Lower leg skin (tissue), 4 donors: ENCODE measurements at regions not wholly inside any gene's neighbourhood (a gene's known extent, or its start where the extent isn't known, plus 50 kb on each side); places are given as distances from the start of the nearest gene placed in this dataset.

Source experiments
- DNase-seq, 2 donors: peaks; one replicate each; pipeline ENCODE4 v3.0.0-alpha.2; 2019; ENCODE audit warnings: low spot score in 2 of 2
- H3K4me3 ChIP-seq: fragments of 200-600 bp; sonication (generic); 2 replicates; pipeline ENCODE4 v1.5.1; 2017; ENCODE audit warnings: mild to moderate bottlenecking, low read depth; ENCODE audit not compliant: poor library complexity, severe bottlenecking
- CTCF ChIP-seq, 3 donors: fragments of 450-650 bp; IDR thresholded peaks; one replicate each; pipeline ENCODE4 v1.5.1; 2016; ENCODE audit warnings: antibody characterized with exemption in 3 of 3, mild to moderate bottlenecking in 3 of 3, moderate library complexity in 2 of 3
- POLR2A ChIP-seq, 2 donors: fragments of 450-650 bp; IDR thresholded peaks; one replicate each; pipeline ENCODE4 v1.6.1; 2016 to 2017; ENCODE audit warnings: antibody characterized with exemption in 2 of 2, mild to moderate bottlenecking in 1 of 2, moderate library complexity in 1 of 2
- WGBS, 2 donors: methylation state at CpG; one replicate each; pipeline ENCODE4 v1.1.5; 2018; 5-methylcytosine and 5-hydroxymethylcytosine counted together
- intact Hi-C: fragments of 100-400 bp; cut with DNase I; formaldehyde crosslinking; loops from one replicate; pipeline ENCODE4 v1.15.0; 2023; ENCODE audit warnings: low total_unique reads

GRCh38 chr22:27378311-27378800 is 423.2 kb downstream of the MN1 start:
- H3K4me3 ChIP-seq, result no peak overlapping the region
- DNase-seq, result no peak
- TF ChIP-seq POLR2A (IDR thresholded peaks at IDR 0.05), result no peak
- no peak for TF ChIP-seq CTCF (IDR thresholded peaks at IDR 0.05)
- intact Hi-C loops, result no loop called here
- WGBS, 2 donors, result 56 to 71% methylated on average over 13 of the region's 13 CpGs

- TF ChIP-seq POLR2A (IDR thresholded peaks at IDR 0.05) (no peak), CTCF (IDR thresholded peaks at IDR 0.05) (no peak)
- WGBS, 2 donors, result 77 to 86% methylated on average over 4 of the region's 4 CpGs
- intact Hi-C loops, result no loop called here
- no peak overlapping the region for H3K4me3 ChIP-seq
- DNase-seq, result no peak
Measured at GRCh38 chr22:27378995-27379394, 422.6 kb downstream of the MN1 start.

- 65 to 66% methylated on average over 16 of the region's 16 CpGs for WGBS, 2 donors
- TF ChIP-seq POLR2A (IDR thresholded peaks at IDR 0.05) (no peak), CTCF (IDR thresholded peaks at IDR 0.05) (no peak)
- intact Hi-C loops, result no loop called here
- no peak for DNase-seq
- H3K4me3 ChIP-seq, result no peak overlapping the region
Measured at GRCh38 chr22:27380855-27381254, 420.7 kb downstream of the MN1 start.

- DNase-seq, result no peak
- H3K4me3 ChIP-seq, result no peak overlapping the region
- WGBS, 2 donors, result 53 to 56% methylated on average over 4 of the region's 4 CpGs
- intact Hi-C loops, result no loop called here
- TF ChIP-seq CTCF (IDR thresholded peaks at IDR 0.05), result no peak
- TF ChIP-seq POLR2A (IDR thresholded peaks at IDR 0.05), result no peak
Measured at GRCh38 chr22:27381552-27381951, 420.0 kb downstream of the MN1 start.

- DNase-seq, result no peak
- 65 to 79% methylated on average over 6 of the region's 6 CpGs for WGBS, 2 donors
Measured at GRCh38 chr22:27381960-27382742, 419.4 kb downstream of the MN1 start.

More at GRCh38 chr22:27381960-27382742, 419.4 kb downstream of the MN1 start:
- no peak overlapping the region for H3K4me3 ChIP-seq
- TF ChIP-seq POLR2A (IDR thresholded peaks at IDR 0.05) (no peak), CTCF (IDR thresholded peaks at IDR 0.05) (no peak)
- intact Hi-C loops, result no loop called here
